IMR-90 (cell line): ENCODE measurements at regions not wholly inside any gene's neighbourhood (a gene's known extent, or its start where the extent isn't known, plus 50 kb on each side); places are given as distances from the start of the nearest gene placed in this dataset.

Experiments
- ATAC-seq: fragments of 200-7000 bp; cut with Tn5 transposase; 2 replicates; pipeline ENCODE4 v1.9.1; 2020; ENCODE audit warnings: low read depth, mild to moderate bottlenecking, moderate library complexity
- BruUV-seq: library from RNA; stranded (reverse); fragments of 400-500 nt; replicated peaks from 2 replicates; lab custom pipeline; 2021; lab: Mats Ljungman, UMichigan
- CTCF ChIA-PET: fragments of 300-600 bp; formaldehyde crosslinking; extraction: SDS; loops from one replicate; lab custom pipeline; 2021; ENCODE audit warnings: antibody characterized with exemption; lab: Yijun Ruan, JAX
- POLR2A ChIA-PET: fragments of 300-600 bp; sonication (Branson Sonifier 250); formaldehyde crosslinking; loops from one replicate; lab custom pipeline; 2022; ENCODE audit warnings: antibody characterized with exemption; ENCODE audit not compliant: unreplicated experiment; lab: Charles Lee
- DNase-seq: peaks from one replicate; pipeline ENCODE4 v3.0.0; 2013
- H2AFZ ChIP-seq: replicated peaks from 2 replicates; pipeline ENCODE3; 2013; ENCODE audit warnings: low read length, mild to moderate bottlenecking; ENCODE audit not compliant: poor library complexity
- H2AK5ac ChIP-seq: 2 replicates; pipeline ENCODE4 v1.6.1; 2013; ENCODE audit warnings: low read depth, low read length, inconsistent platforms
- H2AK9ac ChIP-seq: replicated peaks from 2 replicates; pipeline ENCODE3; 2013; ENCODE audit warnings: mild to moderate bottlenecking, low read depth, low read length, moderate library complexity; ENCODE audit not compliant: poor library complexity
- H2BK120ac ChIP-seq: 2 replicates; pipeline ENCODE4 v1.6.1; 2013; ENCODE audit warnings: low read depth, low read length, inconsistent platforms
- H2BK15ac ChIP-seq: 3 replicates; pipeline ENCODE4 v1.6.1; 2013; ENCODE audit warnings: low read depth, low read length, inconsistent platforms
- H2BK20ac ChIP-seq: 2 replicates; pipeline ENCODE4 v1.6.1; 2013; ENCODE audit warnings: low read depth, mild to moderate bottlenecking, inconsistent platforms, low read length, moderate library complexity
- H2BK5ac ChIP-seq: 2 replicates; pipeline ENCODE4 v1.6.1; 2013; ENCODE audit warnings: mild to moderate bottlenecking, low read depth, low read length, inconsistent platforms; ENCODE audit not compliant: poor library complexity, severe bottlenecking
- H3K14ac ChIP-seq: replicated peaks from 2 replicates; pipeline ENCODE4 v1.6.1; 2013; ENCODE audit warnings: low read depth, low read length, inconsistent platforms
- H3K18ac ChIP-seq: 2 replicates; pipeline ENCODE4 v1.6.1; 2013; ENCODE audit warnings: low read depth, low read length, control low read depth
- H3K23ac ChIP-seq: 2 replicates; pipeline ENCODE4 v1.6.1; 2013; ENCODE audit warnings: low read depth, low read length, inconsistent platforms
- H3K27ac ChIP-seq: 2 replicates; pipeline ENCODE4 v1.5.1; 2013; ENCODE audit warnings: mild to moderate bottlenecking, control low read depth, low read length; ENCODE audit not compliant: insufficient read depth
- H3K27me3 ChIP-seq: 2 replicates; pipeline ENCODE4 v1.6.1; 2013; ENCODE audit warnings: low read length; ENCODE audit not compliant: control insufficient read depth, insufficient read depth
- H3K36me3 ChIP-seq: 2 replicates; pipeline ENCODE4 v1.6.1; 2013; ENCODE audit warnings: low read length, mixed read lengths; ENCODE audit not compliant: control insufficient read depth, insufficient read depth
- H3K4ac ChIP-seq: 2 replicates; pipeline ENCODE4 v1.6.1; 2013; ENCODE audit warnings: low read depth, low read length, inconsistent platforms
- H3K4me1 ChIP-seq: 2 replicates; pipeline ENCODE4 v1.6.1; 2013; ENCODE audit warnings: low read length, mixed read lengths; ENCODE audit not compliant: control insufficient read depth, insufficient read depth
- H3K4me2 ChIP-seq: 2 replicates; pipeline ENCODE4 v1.6.1; 2013; ENCODE audit warnings: low read depth, mild to moderate bottlenecking, control low read depth, low read length, moderate library complexity
- H3K4me3 ChIP-seq: 2 replicates; pipeline ENCODE4 v1.5.1; 2013; ENCODE audit warnings: low read depth, mild to moderate bottlenecking, control low read depth, low read length, moderate library complexity; ENCODE audit not compliant: insufficient read depth
- H3K56ac ChIP-seq: 2 replicates; pipeline ENCODE4 v1.6.1; 2013; ENCODE audit warnings: low read length, inconsistent platforms; ENCODE audit not compliant: insufficient read depth; ENCODE audit errors: extremely low read depth
- H3K79me1 ChIP-seq, 2 experiments: 2 replicates each; pipeline ENCODE4 v1.6.1; 2013; ENCODE audit warnings: low read length in 2 of 2, inconsistent platforms in 1 of 2, low read depth in 1 of 2
- H3K9ac ChIP-seq: 2 replicates; pipeline ENCODE4 v1.6.1; 2013; ENCODE audit warnings: low read depth, low read length, control low read depth
- H3K9me1 ChIP-seq: 2 replicates; pipeline ENCODE4 v1.6.1; 2013; ENCODE audit warnings: low read length, inconsistent platforms; ENCODE audit not compliant: insufficient read depth
- H3K9me3 ChIP-seq: 2 replicates; pipeline ENCODE4 v1.6.1; 2013; ENCODE audit warnings: low read length; ENCODE audit not compliant: control insufficient read depth, insufficient read depth
- H4K20me1 ChIP-seq: 2 replicates; pipeline ENCODE4 v1.6.1; 2013; ENCODE audit warnings: low read length, inconsistent platforms; ENCODE audit not compliant: insufficient read depth
- H4K5ac ChIP-seq: 2 replicates; pipeline ENCODE4 v1.6.1; 2013; ENCODE audit warnings: mild to moderate bottlenecking, low read depth, low read length, control low read depth
- H4K8ac ChIP-seq, 2 experiments: 2 replicates each; pipeline ENCODE4 v1.6.1; 2013; ENCODE audit warnings: low read depth in 2 of 2, low read length in 2 of 2, control low read depth in 1 of 2, inconsistent platforms in 1 of 2
- H4K91ac ChIP-seq: 2 replicates; pipeline ENCODE4 v1.6.1; 2013; ENCODE audit warnings: low read depth, low read length, inconsistent platforms; ENCODE audit not compliant: insufficient read depth
- BHLHE40 ChIP-seq: fragments of 150-350 bp; IDR thresholded peaks from 2 replicates; pipeline ENCODE4 v1.6.1; 2016; ENCODE audit warnings: mild to moderate bottlenecking, low read depth, low read length
- CEBPB ChIP-seq: IDR thresholded peaks from 2 replicates; pipeline ENCODE4 v1.6.1; 2012; ENCODE audit warnings: low read depth, low read length, improper control_type of control experiment
- ELK1 ChIP-seq: fragments of 150-350 bp; IDR thresholded peaks from 2 replicates; pipeline ENCODE4 v1.6.1; 2016; ENCODE audit warnings: low read depth, mild to moderate bottlenecking, low read length, moderate library complexity, borderline replicate concordance
- MAFK ChIP-seq: IDR thresholded peaks from 2 replicates; pipeline ENCODE4 v1.6.1; 2012; ENCODE audit warnings: low read depth, low read length, improper control_type of control experiment
- MAZ ChIP-seq: IDR thresholded peaks from 2 replicates; pipeline ENCODE4 v1.6.1; 2012; ENCODE audit warnings: low read depth, mild to moderate bottlenecking, low read length, improper control_type of control experiment, moderate library complexity, borderline replicate concordance
- NFE2L2 ChIP-seq: fragments of 150-350 bp; IDR thresholded peaks from 2 replicates; pipeline ENCODE4 v1.6.1; 2016; ENCODE audit warnings: low read depth, mild to moderate bottlenecking, low read length
- POLR2A ChIP-seq: IDR thresholded peaks from 2 replicates; pipeline ENCODE4 v1.6.1; 2012; ENCODE audit warnings: mild to moderate bottlenecking, low read depth, low read length
- RAD21 ChIP-seq: IDR thresholded peaks from 2 replicates; pipeline ENCODE4 v1.6.1; 2012; ENCODE audit warnings: low read length, improper control_type of control experiment
- RCOR1 ChIP-seq: IDR thresholded peaks from 2 replicates; pipeline ENCODE4 v1.6.1; 2012; ENCODE audit warnings: mild to moderate bottlenecking, low read length, improper control_type of control experiment; ENCODE audit not compliant: insufficient replicate concordance
- RFX5 ChIP-seq: IDR thresholded peaks from 2 replicates; pipeline ENCODE4 v1.8.0; 2012; ENCODE audit warnings: low read depth, mild to moderate bottlenecking, low read length, moderate library complexity
- SMC3 ChIP-seq: fragments of 150-350 bp; IDR thresholded peaks from 2 replicates; pipeline ENCODE4 v1.6.1; 2016; ENCODE audit warnings: low read depth, mild to moderate bottlenecking, antibody characterized with exemption, low read length, moderate library complexity
- USF2 ChIP-seq: fragments of 150-350 bp; IDR thresholded peaks from 2 replicates; pipeline ENCODE4 v1.6.1; 2017; ENCODE audit warnings: mild to moderate bottlenecking, antibody characterized with exemption, low read length, low read depth
- WGBS, 2 experiments: methylation state at CpG; one replicate each; pipeline versions ENCODE4 v1.1.5 to v1.1.7; 2013; ENCODE audit warnings: missing lambda C conversion rate in 2 of 2; ENCODE audit not compliant: insufficient read length in 1 of 2; ENCODE audit errors: extremely low coverage in 2 of 2; 5-methylcytosine and 5-hydroxymethylcytosine counted together
- dilution Hi-C: fragments of 300-500 bp; cut with HindIII; formaldehyde crosslinking; loops from one replicate; pipeline ENCODE4 v1.14.3; 2018; ENCODE audit warnings: low sequenced_read_pairs; ENCODE audit not compliant: unreplicated experiment
- in situ Hi-C: fragments of 300-500 bp; cut with MboI; formaldehyde crosslinking; loops from 3 replicates; pipeline ENCODE4 v1.14.3; 2019; ENCODE audit warnings: low sequenced_read_pairs, inconsistent platforms, mixed read lengths
- intact Hi-C: fragments of 100-400 bp; cut with micrococcal nuclease; formaldehyde crosslinking; loops from 2 replicates; pipeline ENCODE4 v1.10.0; 2022

GRCh38 chr7:91372323-91372722 lies 108.1 kb downstream of the FZD1 start:
- ChIA-PET CTCF (no interaction called here), POLR2A (no interaction called here)
- no TSS peak for BruUV-seq
- Histone ChIP-seq H3K4me3 (no peak overlapping the region), H2AK9ac (no peak overlapping the region), H3K27ac (no peak overlapping the region), H4K8ac (no peak overlapping the region), H4K20me1 (no peaks in the 10 kb centered on the region), H2BK5ac (no peak overlapping the region), H4K5ac (no peak overlapping the region), H2AK5ac (no peak overlapping the region), H3K56ac (no peak overlapping the region), H3K4me1 (no peaks in the 10 kb centered on the region), H3K14ac (no peak overlapping the region), H3K36me3 (no peaks in the 10 kb centered on the region), H2BK15ac (no peak overlapping the region), H2BK20ac (no peak overlapping the region), H3K23ac (no peak overlapping the region), H3K9me1 (no peaks in the 10 kb centered on the region), H2AFZ (no peak overlapping the region), H3K79me1 (no peaks in the 10 kb centered on the region), H3K4ac (no peak overlapping the region), H4K91ac (no peak overlapping the region), H3K9me3 (no peaks in the 10 kb centered on the region), H3K18ac (no peak overlapping the region), H3K27me3 (peaks cover 2% of the 10 kb centered on the region; the same call in 1 of the 2 replicates), H3K4me2 (no peak overlapping the region), H3K9ac (no peak overlapping the region), H2BK120ac (no peak overlapping the region)
- 63% methylated on average over 2 of the region's 3 CpGs; no CpG with 5 or more reads in 1 of the 2 experiments for WGBS, 2 experiments
- in situ Hi-C loops = no loop called here
- dilution Hi-C loops = no loop called here
- no peak for ATAC-seq
- TF ChIP-seq RAD21 (no peak), NFE2L2 (no peak), POLR2A (no peak), USF2 (no peak), SMC3 (no peak), MAZ (no peak), ELK1 (no peak), MAFK (no peak), RCOR1 (no peak), BHLHE40 (no peak), RFX5 (no peak), CEBPB (no peak)
- DNase-seq = no peak
- intact Hi-C loops = no loop called here
